Ascending aorta (tissue), 2 donors: ENCODE measurements at regions not wholly inside any gene's neighbourhood (a gene's known extent, or its start where the extent isn't known, plus 50 kb on each side); places are given as distances from the start of the nearest gene placed in this dataset.

ENCODE experiments used
- DNase-seq, 2 donors: peaks; one replicate each; pipeline ENCODE4 v3.0.0-alpha.2; 2019; ENCODE audit warnings: low spot score in 2 of 2
- H3K27ac ChIP-seq, 2 donors: fragments of 200-600 bp; sonication (generic); one replicate each; pipeline ENCODE4 v1.5.1; 2016 to 2017; ENCODE audit warnings: mild to moderate bottlenecking in 1 of 2
- H3K27me3 ChIP-seq: fragments of 200-600 bp; sonication (generic); one replicate; pipeline ENCODE4 v1.5.1; 2017
- H3K36me3 ChIP-seq, 2 donors: fragments of 200-600 bp; sonication (generic); one replicate each; pipeline ENCODE4 v1.5.1; 2016
- H3K4me1 ChIP-seq, 2 donors: fragments of 200-600 bp; sonication (generic); one replicate each; pipeline ENCODE4 v1.5.1; 2016 to 2017; ENCODE audit warnings: mild to moderate bottlenecking in 1 of 2
- H3K4me3 ChIP-seq, 2 donors: fragments of 200-600 bp; sonication (generic); one replicate each; pipeline ENCODE4 v1.5.1; 2016 to 2017; ENCODE audit warnings: mild to moderate bottlenecking in 1 of 2
- H3K9me3 ChIP-seq, 2 donors: fragments of 200-600 bp; sonication (generic); one replicate each; pipeline ENCODE4 v1.5.1; 2016
- CTCF ChIP-seq, 3 experiments: fragments of 200-600 bp in 2 of 3; fragments of 450-650 bp in 1 of 3; sonication (generic) in 2 of 3; IDR thresholded peaks; one replicate each; pipeline ENCODE4 v1.5.1; 2016 to 2019; ENCODE audit warnings: antibody characterized with exemption in 3 of 3, mild to moderate bottlenecking in 1 of 3, moderate library complexity in 1 of 3
- intact Hi-C: fragments of 100-400 bp; cut with DNase I; formaldehyde crosslinking; loops from one replicate; pipeline ENCODE4 v1.15.1; 2023

DNA sequence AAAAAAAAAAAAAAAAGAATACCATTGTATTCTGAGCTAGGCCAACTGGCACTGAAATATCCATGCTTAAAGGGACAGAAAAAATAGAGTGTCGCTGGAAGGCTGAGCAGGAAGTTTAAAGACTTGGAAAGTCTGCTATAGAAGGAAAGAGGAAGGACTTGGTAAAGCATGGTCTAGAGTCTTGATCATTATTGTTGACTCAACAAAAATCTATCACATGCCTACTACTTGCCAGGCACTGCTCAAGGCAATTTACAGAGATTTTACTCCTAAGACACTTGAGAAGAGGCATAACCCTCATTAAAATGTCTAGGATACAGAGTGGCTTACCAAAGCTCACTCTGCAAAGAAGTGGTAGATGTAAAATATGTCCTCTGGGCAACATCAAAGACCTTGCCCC, 324.0 kb upstream of the DAB1 start:
- Histone ChIP-seq H3K36me3 (no peaks in the 10 kb centered on the region), H3K4me3 (no peak overlapping the region), H3K27me3 (no peaks in the 10 kb centered on the region), H3K9me3 (no peaks in the 10 kb centered on the region), H3K4me1 (no peaks in the 10 kb centered on the region), H3K27ac (no peak overlapping the region)
- intact Hi-C loops = no loop called here
- no peak for TF ChIP-seq CTCF (IDR thresholded peaks at IDR 0.05)
- no peak for DNase-seq

DNA sequence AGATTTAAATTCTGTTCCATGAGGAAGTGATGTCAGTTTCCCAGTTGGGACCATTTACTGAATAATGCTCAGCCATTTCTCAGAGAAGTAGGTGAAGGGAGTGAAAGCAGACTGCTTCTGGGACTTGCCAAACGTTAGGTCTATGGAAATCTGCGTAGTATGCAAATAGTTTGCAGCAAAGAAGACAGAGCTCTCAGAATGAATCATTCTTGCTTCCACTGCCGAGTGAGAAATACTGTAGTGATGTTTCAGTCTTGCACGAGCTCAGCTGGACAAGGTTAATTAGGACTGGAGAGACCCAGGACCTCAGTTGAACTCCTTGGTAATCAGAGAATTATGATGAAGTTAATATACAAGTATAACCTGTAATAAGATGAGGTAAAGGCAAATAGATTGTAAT, 317.7 kb upstream of the DAB1 start:
- Histone ChIP-seq H3K9me3 (no peaks in the 10 kb centered on the region), H3K27me3 (no peaks in the 10 kb centered on the region), H3K4me1 (no peaks in the 10 kb centered on the region), H3K36me3 (no peaks in the 10 kb centered on the region), H3K27ac (no peak overlapping the region), H3K4me3 (no peak overlapping the region)
- no peak for DNase-seq
- intact Hi-C loops = no loop called here
- TF ChIP-seq CTCF (IDR thresholded peaks at IDR 0.05) = no peak

- H3K9me3 ChIP-seq = no peaks in the 10 kb centered on the region
- no peak overlapping the region for H3K27ac ChIP-seq
- no peaks in the 10 kb centered on the region for H3K4me1 ChIP-seq
- intact Hi-C loops = no loop called here
- H3K36me3 ChIP-seq = no peaks in the 10 kb centered on the region
- no peak for TF ChIP-seq CTCF (IDR thresholded peaks at IDR 0.05)
- no peaks in the 10 kb centered on the region for H3K27me3 ChIP-seq
- H3K4me3 ChIP-seq = no peak overlapping the region
- no peak for DNase-seq
Measured at GRCh38 chr1:57736940-57737339, 313.1 kb upstream of the DAB1 start.

DNA sequence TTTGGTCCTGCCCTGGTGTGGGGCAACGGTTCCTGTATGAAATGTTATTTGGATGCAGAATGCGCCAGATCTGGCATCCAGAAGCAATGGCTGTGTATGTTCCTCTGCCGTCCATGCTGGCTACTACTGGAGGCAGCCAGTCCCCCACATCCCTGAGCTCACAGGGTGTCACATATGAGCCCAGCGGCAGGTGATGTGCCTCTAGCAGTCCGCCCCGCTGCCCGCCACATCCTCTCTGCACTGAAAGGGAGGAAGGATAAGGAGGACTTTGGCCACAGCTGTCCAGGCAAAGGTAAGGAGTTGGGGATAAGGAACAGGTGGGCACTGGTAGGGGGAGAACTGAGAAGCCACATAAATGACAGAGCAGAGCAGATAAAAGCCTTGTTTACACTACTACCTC, 305.3 kb upstream of the DAB1 start:
- Histone ChIP-seq H3K4me3 (no peak overlapping the region), H3K27me3 (no peaks in the 10 kb centered on the region), H3K9me3 (no peaks in the 10 kb centered on the region), H3K27ac (no peak overlapping the region), H3K36me3 (no peaks in the 10 kb centered on the region), H3K4me1 (no peaks in the 10 kb centered on the region)
- intact Hi-C loops = no loop called here
- DNase-seq = no peak
- TF ChIP-seq CTCF (IDR thresholded peaks at IDR 0.05) = no peak

DNA sequence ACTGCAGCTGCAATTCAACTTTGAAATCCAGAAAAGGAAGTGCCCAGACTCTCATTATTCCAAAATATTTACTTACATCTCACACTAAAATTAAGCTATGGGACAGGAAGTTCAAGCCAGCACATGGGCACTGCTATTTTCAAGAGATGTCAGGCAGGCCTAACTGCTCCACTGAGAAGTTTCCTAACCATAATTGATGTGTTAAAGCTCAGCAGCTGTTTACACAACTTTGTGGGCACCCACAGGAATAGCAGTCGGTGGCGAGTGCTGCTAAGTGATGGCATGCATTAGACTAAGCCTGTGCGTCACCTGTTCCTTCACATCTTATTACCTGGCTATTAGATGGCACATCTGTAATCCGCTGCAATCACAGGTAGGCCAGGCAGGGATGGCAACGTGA, 303.3 kb upstream of the DAB1 start:
- Histone ChIP-seq H3K4me3 (no peak overlapping the region), H3K36me3 (no peaks in the 10 kb centered on the region), H3K4me1 (no peaks in the 10 kb centered on the region), H3K27ac (no peak overlapping the region), H3K9me3 (no peaks in the 10 kb centered on the region), H3K27me3 (no peaks in the 10 kb centered on the region)
- no peak for TF ChIP-seq CTCF (IDR thresholded peaks at IDR 0.05)
- no peak for DNase-seq
- intact Hi-C loops = no loop called here

DNA sequence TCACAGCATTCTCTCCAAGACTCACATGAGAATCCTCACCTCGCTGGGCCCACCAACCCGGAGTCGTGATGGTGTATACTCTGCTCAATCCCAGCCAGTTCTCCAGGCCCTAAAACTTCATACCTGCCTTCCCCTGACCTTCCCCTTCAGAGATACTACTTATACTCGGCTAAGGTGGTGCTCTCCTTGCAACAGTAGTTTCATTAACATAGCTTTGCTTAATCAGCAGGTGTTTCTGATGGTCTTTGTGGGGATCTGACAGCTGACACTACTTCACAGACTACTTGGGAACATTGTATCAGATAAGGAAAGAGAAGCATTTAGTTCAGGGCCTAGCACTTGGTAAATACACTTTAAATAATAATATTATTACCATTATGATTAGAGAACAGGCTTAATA, 301.5 kb upstream of the DAB1 start:
- H3K36me3 ChIP-seq = no peaks in the 10 kb centered on the region
- no peak overlapping the region for H3K4me3 ChIP-seq
- intact Hi-C loops = no loop called here
- no peaks in the 10 kb centered on the region for H3K9me3 ChIP-seq
- H3K4me1 ChIP-seq = no peaks in the 10 kb centered on the region
- no peak for TF ChIP-seq CTCF (IDR thresholded peaks at IDR 0.05)
- H3K27me3 ChIP-seq = no peaks in the 10 kb centered on the region
- DNase-seq = no peak
- H3K27ac ChIP-seq = no peak overlapping the region
